ENCODE measurements at regions not wholly inside any gene's neighbourhood (a gene's known extent, or its start where the extent isn't known, plus 50 kb on each side); places are given as distances from the start of the nearest gene placed in this dataset.

GRCh38 chr10:124342136-124342820, 76.4 kb downstream of the OAT start:
- no peaks in the 10 kb centered on the region; the same call in 1 of the 2 replicates for H3K9me2 ChIP-seq (ENCODE audit: insufficient read depth)
- no peaks in the 10 kb centered on the region for H4K20me1 ChIP-seq (replicated peaks; ENCODE audit: insufficient read depth)
- Mint-ChIP-seq H3K27ac (no peak overlapping the region), H3K27me3 (ENCODE audit: insufficient read depth, low read depth, poor library complexity) (peaks cover 8% of the 10 kb centered on the region), H3K4me1 (no peaks in the 10 kb centered on the region), H3K4me3 (no peak overlapping the region), H3K36me3 (ENCODE audit: low read depth) (no peaks in the 10 kb centered on the region), H3K9me3 (no peaks in the 10 kb centered on the region)
- H3K4me3 ChIP-seq: no peak overlapping the region
- H3K36me3 ChIP-seq (ENCODE audit: insufficient read depth): no peaks in the 10 kb centered on the region
- no peaks in the 10 kb centered on the region for H3K4me1 ChIP-seq (ENCODE audit: insufficient read depth)
- TF ChIP-seq STAT1 (IDR thresholded peaks at IDR 0.05; ENCODE audit: unreplicated experiment) (no peak), EZH2 (IDR thresholded peaks at IDR 0.05; ENCODE audit: low read depth, unreplicated experiment) (no peak), ZNF462 (CRISPR knock-in tag; IDR thresholded peaks at IDR 0.05) (no peak), ZNF114 (CRISPR knock-in tag; IDR thresholded peaks at IDR 0.05) (no peak), ETS1 (IDR thresholded peaks at IDR 0.05) (no peak), EZH2phosphoT487 (IDR thresholded peaks at IDR 0.05; ENCODE audit: unreplicated experiment) (no peak)
- no peak overlapping the region for H3K27ac ChIP-seq (ENCODE audit: low read depth)
- no peaks in the 10 kb centered on the region for H3K27me3 ChIP-seq (ENCODE audit: insufficient read depth)
- DNase-seq (ENCODE audit: low spot score) (no peak), ATAC-seq (no peak)
- no peaks in the 10 kb centered on the region for H3F3A ChIP-seq (replicated peaks; ENCODE audit: low read depth)
- H3K79me2 ChIP-seq (replicated peaks; ENCODE audit: insufficient read depth): no peaks in the 10 kb centered on the region
- no peak overlapping the region for H2AFZ ChIP-seq
- H3K4me2 ChIP-seq: no peak overlapping the region
